Small intestine (tissue), 7 donors: ENCODE measurements at regions not wholly inside any gene's neighbourhood (a gene's known extent, or its start where the extent isn't known, plus 50 kb on each side); places are given as distances from the start of the nearest gene placed in this dataset.

Experiments
- DNase-seq, 2 donors: peaks; one replicate each; pipeline versions ENCODE4 v3.0.0 to v3.0.0-alpha.2; 2013
- FAIRE-seq: peaks from 2 replicates; lab custom pipeline; 2012; peaks lifted over from hg19 to GRCh38; lab: Jason Lieb, UNC
- H3K27ac ChIP-seq, 3 donors: one replicate each; pipeline ENCODE4 v1.5.1; 2013; ENCODE audit warnings: low read length in 2 of 3, mild to moderate bottlenecking in 2 of 3, control low read depth in 1 of 3, inconsistent platforms in 1 of 3, low read depth in 1 of 3, moderate library complexity in 1 of 3
- H3K27me3 ChIP-seq, 3 donors: one replicate each; pipeline ENCODE4 v1.6.1; 2013; ENCODE audit warnings: low read length in 3 of 3, inconsistent platforms in 1 of 3; ENCODE audit not compliant: control insufficient read depth in 3 of 3, insufficient read depth in 3 of 3
- H3K36me3 ChIP-seq, 3 donors: one replicate each; pipeline ENCODE4 v1.6.1; 2013; ENCODE audit warnings: low read length in 3 of 3, inconsistent platforms in 1 of 3, low read depth in 1 of 3, mild to moderate bottlenecking in 1 of 3, moderate library complexity in 1 of 3; ENCODE audit not compliant: control insufficient read depth in 3 of 3, insufficient read depth in 2 of 3
- H3K4me1 ChIP-seq, 3 donors: one replicate each; pipeline ENCODE4 v1.6.1; 2013; ENCODE audit warnings: low read length in 2 of 3, inconsistent platforms in 1 of 3, low read depth in 1 of 3, mild to moderate bottlenecking in 1 of 3, moderate library complexity in 1 of 3; ENCODE audit not compliant: control insufficient read depth in 3 of 3, insufficient read depth in 2 of 3
- H3K4me3 ChIP-seq, 3 donors: one replicate each; pipeline ENCODE4 v1.5.1; 2013; ENCODE audit warnings: low read length in 3 of 3, control low read depth in 1 of 3, inconsistent platforms in 1 of 3, low read depth in 1 of 3, mild to moderate bottlenecking in 1 of 3, moderate library complexity in 1 of 3
- H3K9me3 ChIP-seq, 2 donors: one replicate each; pipeline ENCODE4 v1.6.1; 2013; ENCODE audit warnings: low read depth in 1 of 2, low read length in 1 of 2; ENCODE audit not compliant: control insufficient read depth in 2 of 2, insufficient read depth in 1 of 2
- WGBS, 3 donors: extraction: QIAGEN DNeasy Blood & Tissue Kit; methylation state at CpG; one replicate each; pipeline ENCODE4 v1.1.7; 2013; 5-methylcytosine and 5-hydroxymethylcytosine counted together
- donor health status: healthy with polysubstance abuse.
- donor health status: control.
- donor health status: control.
- donor health status: Bipolar disorder and iron deficiency.
- donor health status: healthy.

GRCh38 chr16:85430523-85431421 is 182.3 kb upstream of the GSE1 start:
- H3K4me3 ChIP-seq = no peak overlapping the region
- H3K9me3 ChIP-seq = no peaks in the 10 kb centered on the region
- no peak overlapping the region for H3K27ac ChIP-seq
- no peaks in the 10 kb centered on the region for H3K27me3 ChIP-seq
- peaks cover 0 to 41% (median 0%) of the 10 kb centered on the region in 3 donors for H3K36me3 ChIP-seq
- WGBS, 3 donors = 79 to 88% (median 83%) methylated on average over 37 of the region's 37 CpGs
- FAIRE-seq (no peak), DNase-seq (no peak)
- peaks cover 0 to 1% (median 0%) of the 10 kb centered on the region in 3 donors for H3K4me1 ChIP-seq

GRCh38 chr16:85431431-85432124 is 181.5 kb upstream of the GSE1 start:
- Histone ChIP-seq H3K27ac (no peak overlapping the region), H3K4me3 (no peak overlapping the region), H3K9me3 (no peaks in the 10 kb centered on the region), H3K27me3 (no peaks in the 10 kb centered on the region), H3K4me1 (peaks cover 0 to 9% (median under 1%) of the 10 kb centered on the region in 3 donors), H3K36me3 (peaks cover 0 to 41% (median 0%) of the 10 kb centered on the region in 3 donors)
- WGBS, 3 donors = 83 to 87% (median 84%) methylated on average over 33 of the region's 33 CpGs
- FAIRE-seq (no peak), DNase-seq (no peak)

- Histone ChIP-seq H3K36me3 (peaks cover 0 to 44% (median 0%) of the 10 kb centered on the region in 3 donors), H3K9me3 (no peaks in the 10 kb centered on the region), H3K27me3 (no peaks in the 10 kb centered on the region), H3K27ac (no peak overlapping the region), H3K4me1 (peaks cover 0 to 19% (median 5%) of the 10 kb centered on the region in 3 donors), H3K4me3 (no peak overlapping the region)
- FAIRE-seq = no peak
- no peak for DNase-seq
- 80 to 87% (median 86%) methylated on average over 6 of the region's 6 CpGs for WGBS, 3 donors
These were observed 180.5 kb upstream of the GSE1 start for GRCh38 chr16:85432606-85433005.

GRCh38 chr16:85433477-85433876 is 179.6 kb upstream of the GSE1 start:
- FAIRE-seq (no peak), DNase-seq (no peak)
- H3K27me3 ChIP-seq = no peaks in the 10 kb centered on the region
- H3K27ac ChIP-seq = no peak overlapping the region
- no peak overlapping the region for H3K4me3 ChIP-seq
- WGBS, 3 donors = 82 to 88% (median 85%) methylated on average over 1 of the region's 1 CpG
- H3K36me3 ChIP-seq = peaks cover 0 to 46% (median 0%) of the 10 kb centered on the region in 3 donors
- H3K4me1 ChIP-seq = peaks cover 0 to 28% (median 5%) of the 10 kb centered on the region in 3 donors
- H3K9me3 ChIP-seq = no peaks in the 10 kb centered on the region

GRCh38 chr16:85435286-85435685 is 177.8 kb upstream of the GSE1 start:
- DNase-seq (no peak), FAIRE-seq (no peak)
- Histone ChIP-seq H3K27ac (no peak overlapping the region), H3K36me3 (peaks cover 0 to 46% (median 0%) of the 10 kb centered on the region in 3 donors), H3K4me1 (peaks cover 0 to 46% (median 5%) of the 10 kb centered on the region in 3 donors), H3K27me3 (no peaks in the 10 kb centered on the region), H3K4me3 (no peak overlapping the region), H3K9me3 (no peaks in the 10 kb centered on the region)
- 76 to 89% (median 83%) methylated on average over 8 of the region's 8 CpGs for WGBS, 3 donors

- H3K4me3 ChIP-seq = no peak overlapping the region
- DNase-seq = no peak
- 81 to 84% (median 83%) methylated on average over 7 of the region's 7 CpGs for WGBS, 3 donors
- peak overlapping the region in 1 of 3 donors; percentile 92 for H3K27ac ChIP-seq
- FAIRE-seq = no peak
- H3K27me3 ChIP-seq = no peaks in the 10 kb centered on the region
- H3K36me3 ChIP-seq = peaks cover 0 to 46% (median 0%) of the 10 kb centered on the region in 3 donors
- no peaks in the 10 kb centered on the region for H3K9me3 ChIP-seq
- peaks cover 0 to 46% (median 5%) of the 10 kb centered on the region in 3 donors for H3K4me1 ChIP-seq
These were observed 177.4 kb upstream of the GSE1 start for GRCh38 chr16:85435700-85436099.

- WGBS, 3 donors = 28 to 54% (median 45%) methylated on average over 9 of the region's 9 CpGs
These were observed 176.9 kb upstream of the GSE1 start for GRCh38 chr16:85436207-85436606.

GRCh38 chr16:85436636-85437165 is 176.4 kb upstream of the GSE1 start:
- peaks cover 0 to 50% (median 0%) of the 10 kb centered on the region in 3 donors for H3K36me3 ChIP-seq
- no peaks in the 10 kb centered on the region for H3K27me3 ChIP-seq
- DNase-seq (peak; percentile 86), FAIRE-seq (no peak)
- WGBS, 3 donors = 8 to 32% (median 25%) methylated on average over 30 to 35 of the region's 35 CpGs
- peak overlapping the region; percentile 59 to 92 (median 82) for H3K27ac ChIP-seq
- H3K4me1 ChIP-seq = peaks cover 0 to 46% (median 5%) of the 10 kb centered on the region in 3 donors
- no peaks in the 10 kb centered on the region for H3K9me3 ChIP-seq
- peak overlapping the region in 1 of 3 donors; percentile 18 for H3K4me3 ChIP-seq

More at GRCh38 chr16:85436207-85436606, 176.9 kb upstream of the GSE1 start:
- Histone ChIP-seq H3K27me3 (no peaks in the 10 kb centered on the region), H3K36me3 (peaks cover 0 to 46% (median 0%) of the 10 kb centered on the region in 3 donors), H3K9me3 (no peaks in the 10 kb centered on the region), H3K4me1 (peaks cover 0 to 46% (median 5%) of the 10 kb centered on the region in 3 donors), H3K27ac (peak overlapping the region; percentile 59 to 92 (median 82)), H3K4me3 (no peak overlapping the region)
- FAIRE-seq (no peak), DNase-seq (peak in 1 of 2 donors; percentile 33)
